Left lobe of liver (tissue), 2 donors: ENCODE measurements at regions not wholly inside any gene's neighbourhood (a gene's known extent, or its start where the extent isn't known, plus 50 kb on each side); places are given as distances from the start of the nearest gene placed in this dataset.

Source experiments
- ATAC-seq: fragments of 200-7000 bp; cut with Tn5 transposase; one replicate; pipeline ENCODE4 v1.9.1; 2020; ENCODE audit warnings: mild to moderate bottlenecking, moderate library complexity
- DNase-seq: peaks from one replicate; pipeline ENCODE4 v3.0.0-alpha.2; 2020; ENCODE audit warnings: low spot score
- donor health status: DM: no; HTN: no; CAD: no; lungs with moderate emphysema.
- donor health status: DM: no; HTN: yes; CAD: no.

- DNase-seq: no peak
These were observed 139.3 kb upstream of the TMCC3 start for GRCh38 chr12:94789510-94790225.

GRCh38 chr12:94788298-94788697, 137.9 kb upstream of the TMCC3 start:
- DNase-seq (no peak), ATAC-seq (no peak)

More at GRCh38 chr12:94789510-94790225, 139.3 kb upstream of the TMCC3 start:
- ATAC-seq: no peak

GRCh38 chr12:94786906-94787305, 136.5 kb upstream of the TMCC3 start:
- no peak for ATAC-seq
- DNase-seq: no peak

GRCh38 chr12:94783862-94784261, 133.5 kb upstream of the TMCC3 start:
- DNase-seq: no peak

GRCh38 chr12:94783343-94783742, 133.0 kb upstream of the TMCC3 start:
- ATAC-seq: peak; percentile 73

More at GRCh38 chr12:94783862-94784261, 133.5 kb upstream of the TMCC3 start:
- no peak for ATAC-seq

GRCh38 chr12:94781835-94782234, 131.5 kb upstream of the TMCC3 start:
- DNase-seq (no peak), ATAC-seq (no peak)

More at GRCh38 chr12:94783343-94783742, 133.0 kb upstream of the TMCC3 start:
- DNase-seq: no peak

GRCh38 chr12:94779485-94779884, 129.1 kb upstream of the TMCC3 start:
- DNase-seq (no peak), ATAC-seq (no peak)

GRCh38 chr12:94777936-94778335, 127.6 kb upstream of the TMCC3 start:
- no peak for ATAC-seq
- no peak for DNase-seq

GRCh38 chr12:94775710-94776109, 125.4 kb upstream of the TMCC3 start:
- DNase-seq (no peak), ATAC-seq (no peak)

- ATAC-seq: no peak
- DNase-seq: no peak
These were observed 121.4 kb upstream of the TMCC3 start for GRCh38 chr12:94771741-94772140.

- ATAC-seq: no peak
- no peak for DNase-seq
These were observed 120.8 kb upstream of the TMCC3 start for GRCh38 chr12:94771199-94771598.

GRCh38 chr12:94770791-94771190, 120.4 kb upstream of the TMCC3 start:
- DNase-seq (no peak), ATAC-seq (no peak)

- no peak for ATAC-seq
- no peak for DNase-seq
These were observed 119.7 kb upstream of the TMCC3 start for GRCh38 chr12:94769776-94770759.

GRCh38 chr12:94769047-94769420, 118.7 kb upstream of the TMCC3 start:
- ATAC-seq (no peak), DNase-seq (no peak)

- DNase-seq (no peak), ATAC-seq (no peak)
These were observed 118.2 kb upstream of the TMCC3 start for GRCh38 chr12:94768398-94769046.

GRCh38 chr12:94767956-94768355, 117.6 kb upstream of the TMCC3 start:
- no peak for ATAC-seq
- DNase-seq: no peak

GRCh38 chr12:94766397-94766796, 116.0 kb upstream of the TMCC3 start:
- ATAC-seq (no peak), DNase-seq (no peak)

- no peak for ATAC-seq
- no peak for DNase-seq
These were observed 113.1 kb upstream of the TMCC3 start for GRCh38 chr12:94763462-94763861.

GRCh38 chr12:94762943-94763342, 112.6 kb upstream of the TMCC3 start:
- ATAC-seq (no peak), DNase-seq (no peak)

GRCh38 chr12:94762259-94762942, 112.0 kb upstream of the TMCC3 start:
- DNase-seq (no peak), ATAC-seq (no peak)

- ATAC-seq (no peak), DNase-seq (no peak)
These were observed 111.2 kb upstream of the TMCC3 start for GRCh38 chr12:94761559-94761958.
